ENCODE measurements at regions not wholly inside any gene's neighbourhood (a gene's known extent, or its start where the extent isn't known, plus 50 kb on each side); places are given as distances from the start of the nearest gene placed in this dataset.

DNA sequence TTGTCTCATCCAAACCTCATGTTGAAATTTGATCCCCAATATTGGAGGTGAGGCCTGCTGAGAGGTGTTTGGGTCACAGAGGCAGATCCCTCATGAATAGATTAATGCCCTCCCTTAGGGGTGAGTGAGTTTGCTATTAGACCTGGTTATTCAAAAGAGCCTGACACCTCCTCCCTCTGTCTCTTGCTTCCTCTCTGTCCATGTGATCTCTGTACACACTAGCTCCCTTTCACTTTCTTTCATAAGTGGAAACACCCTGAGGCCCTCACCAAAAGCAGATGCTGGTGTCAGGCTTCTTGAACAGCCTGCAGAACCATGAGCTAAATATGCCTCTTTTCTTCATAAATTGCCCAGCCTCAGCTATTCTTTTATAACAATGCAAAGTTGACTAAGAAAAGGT is 447.1 kb downstream of the MDFIC start:
- H3K4me1 ChIP-seq = no peaks in the 10 kb centered on the region
- H3K27me3 ChIP-seq = no peaks in the 10 kb centered on the region
- H3K36me3 ChIP-seq = no peaks in the 10 kb centered on the region
- intact Hi-C loops (cut with DNase I) = no loop called here
- H3K4me3 ChIP-seq (replicated peaks in 1 of 3) = no peak overlapping the region
- no peak for DNase-seq
- no peak overlapping the region for H3K27ac ChIP-seq
- TF ChIP-seq, protein P1, sequence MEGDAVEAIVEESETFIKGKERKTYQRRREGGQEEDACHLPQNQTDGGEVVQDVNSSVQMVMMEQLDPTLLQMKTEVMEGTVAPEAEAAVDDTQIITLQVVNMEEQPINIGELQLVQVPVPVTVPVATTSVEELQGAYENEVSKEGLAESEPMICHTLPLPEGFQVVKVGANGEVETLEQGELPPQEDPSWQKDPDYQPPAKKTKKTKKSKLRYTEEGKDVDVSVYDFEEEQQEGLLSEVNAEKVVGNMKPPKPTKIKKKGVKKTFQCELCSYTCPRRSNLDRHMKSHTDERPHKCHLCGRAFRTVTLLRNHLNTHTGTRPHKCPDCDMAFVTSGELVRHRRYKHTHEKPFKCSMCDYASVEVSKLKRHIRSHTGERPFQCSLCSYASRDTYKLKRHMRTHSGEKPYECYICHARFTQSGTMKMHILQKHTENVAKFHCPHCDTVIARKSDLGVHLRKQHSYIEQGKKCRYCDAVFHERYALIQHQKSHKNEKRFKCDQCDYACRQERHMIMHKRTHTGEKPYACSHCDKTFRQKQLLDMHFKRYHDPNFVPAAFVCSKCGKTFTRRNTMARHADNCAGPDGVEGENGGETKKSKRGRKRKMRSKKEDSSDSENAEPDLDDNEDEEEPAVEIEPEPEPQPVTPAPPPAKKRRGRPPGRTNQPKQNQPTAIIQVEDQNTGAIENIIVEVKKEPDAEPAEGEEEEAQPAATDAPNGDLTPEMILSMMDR (IDR thresholded peaks at IDR 0.05) = no peak
- no peak for TF ChIP-seq POLR2A (IDR thresholded peaks at IDR 0.05)
- H3K9me3 ChIP-seq = no peaks in the 10 kb centered on the region

DNA sequence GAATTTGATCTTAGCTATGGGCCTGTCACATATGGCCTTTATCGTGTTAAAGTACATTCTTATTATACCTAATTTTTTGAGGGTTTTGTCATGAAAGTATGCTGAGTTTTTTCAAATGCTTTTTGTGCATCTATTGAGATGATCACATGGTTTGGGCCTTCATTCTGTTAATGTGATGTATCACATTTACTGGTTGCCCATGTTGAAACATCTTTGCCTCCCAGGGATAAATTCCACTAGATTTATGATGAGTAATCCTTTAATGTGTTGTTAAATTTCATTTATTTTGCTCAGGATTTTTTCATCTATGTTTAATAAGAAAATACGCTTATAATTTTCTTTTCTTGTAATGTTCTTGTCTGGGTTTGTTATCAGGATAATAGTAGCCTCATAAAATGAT is 442.0 kb downstream of the MDFIC start:
- Histone ChIP-seq H3K9me3 (no peaks in the 10 kb centered on the region), H3K4me3 (replicated peaks in 1 of 3) (no peak overlapping the region), H3K27ac (no peak overlapping the region), H3K4me1 (no peaks in the 10 kb centered on the region), H3K36me3 (no peaks in the 10 kb centered on the region), H3K27me3 (no peaks in the 10 kb centered on the region)
- DNase-seq = no peak
- intact Hi-C loops (cut with DNase I) = no loop called here
- TF ChIP-seq, protein P1 (IDR thresholded peaks at IDR 0.05) = no peak
- no peak for TF ChIP-seq POLR2A (IDR thresholded peaks at IDR 0.05)
- 95 to 96% methylated on average over 2 of the region's 2 CpGs for WGBS, 2 donors

DNA sequence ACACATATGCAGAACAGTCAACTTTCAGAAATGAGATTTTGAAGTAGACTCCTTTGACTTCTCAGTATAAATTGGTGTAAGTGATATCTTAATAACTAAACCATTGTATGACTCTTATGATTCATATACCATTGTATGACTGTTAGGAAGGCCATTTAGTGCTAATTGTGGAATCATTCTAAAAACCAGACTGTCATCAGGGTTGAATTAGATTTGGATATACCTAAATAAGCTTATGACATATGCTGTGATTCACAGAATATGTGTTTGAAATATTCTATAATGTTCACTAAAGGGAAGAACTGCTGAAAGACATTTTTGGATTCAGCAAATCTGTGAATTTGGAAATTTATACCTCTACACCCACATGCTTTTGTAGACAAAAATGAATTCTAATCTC is 438.1 kb downstream of the MDFIC start:
- intact Hi-C loops (cut with DNase I) = no loop called here
- no peaks in the 10 kb centered on the region for H3K27me3 ChIP-seq
- TF ChIP-seq POLR2A (IDR thresholded peaks at IDR 0.05) = no peak
- TF ChIP-seq, protein P1 (IDR thresholded peaks at IDR 0.05) = no peak
- no peaks in the 10 kb centered on the region for H3K36me3 ChIP-seq
- H3K4me1 ChIP-seq = no peaks in the 10 kb centered on the region
- no peaks in the 10 kb centered on the region for H3K9me3 ChIP-seq
- no peak overlapping the region for H3K27ac ChIP-seq
- DNase-seq = no peak
- no peak overlapping the region for H3K4me3 ChIP-seq (replicated peaks in 1 of 3)

DNA sequence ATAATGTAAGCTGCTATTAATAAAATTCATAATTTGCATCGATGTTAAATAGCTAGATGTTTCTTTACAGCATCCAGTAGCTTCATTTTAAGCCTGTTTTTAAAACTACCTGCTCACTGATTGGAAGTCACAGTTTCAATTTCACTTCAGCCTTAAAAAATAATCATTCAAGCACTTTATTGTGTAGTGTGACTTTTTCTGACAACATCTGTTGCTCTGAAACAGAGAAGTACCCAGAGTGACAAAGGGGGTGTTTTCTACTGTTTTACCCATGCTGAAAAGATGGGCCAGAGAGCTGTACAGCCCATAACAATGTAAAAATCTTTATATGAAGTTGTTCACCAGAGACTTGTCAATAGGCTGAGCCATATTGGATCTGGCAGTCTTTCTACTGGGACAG is 437.2 kb downstream of the MDFIC start:
- Histone ChIP-seq H3K4me1 (no peaks in the 10 kb centered on the region), H3K27me3 (no peaks in the 10 kb centered on the region), H3K27ac (no peak overlapping the region), H3K9me3 (no peaks in the 10 kb centered on the region), H3K36me3 (no peaks in the 10 kb centered on the region), H3K4me3 (replicated peaks in 1 of 3) (no peak overlapping the region)
- intact Hi-C loops (cut with DNase I) = no loop called here
- WGBS, 2 donors = 88 to 92% methylated on average over 1 of the region's 1 CpG
- no peak for TF ChIP-seq POLR2A (IDR thresholded peaks at IDR 0.05)
- TF ChIP-seq, protein P1 (IDR thresholded peaks at IDR 0.05) = no peak
- DNase-seq = no peak

DNA sequence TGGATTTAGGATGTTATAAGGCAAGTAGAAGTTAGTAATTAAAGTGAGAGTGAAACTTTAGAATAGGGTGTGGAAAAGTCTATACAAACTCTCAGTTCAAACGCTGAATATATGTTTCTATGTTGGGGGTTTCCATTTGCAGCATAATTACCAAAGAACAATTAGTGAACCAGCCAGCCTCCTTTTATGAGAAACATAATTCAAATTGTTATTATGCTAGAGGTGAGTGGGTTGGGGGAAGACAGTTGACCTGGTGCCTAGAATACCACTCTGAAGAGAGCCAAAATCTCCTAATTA is 435.8 kb downstream of the MDFIC start:
- intact Hi-C loops (cut with DNase I) = no loop called here
- no peaks in the 10 kb centered on the region for H3K9me3 ChIP-seq
- no peaks in the 10 kb centered on the region for H3K27me3 ChIP-seq
- DNase-seq = no peak
- H3K4me1 ChIP-seq = no peaks in the 10 kb centered on the region
- no peak overlapping the region for H3K4me3 ChIP-seq (replicated peaks in 1 of 3)
- 74 to 76% methylated on average over 1 of the region's 1 CpG for WGBS, 2 donors
- no peaks in the 10 kb centered on the region for H3K36me3 ChIP-seq
- no peak overlapping the region for H3K27ac ChIP-seq
- no peak for TF ChIP-seq POLR2A (IDR thresholded peaks at IDR 0.05)
- TF ChIP-seq, protein P1 (IDR thresholded peaks at IDR 0.05) = no peak
